Sigmoid colon (tissue), 4 donors: ENCODE measurements at regions not wholly inside any gene's neighbourhood (a gene's known extent, or its start where the extent isn't known, plus 50 kb on each side); places are given as distances from the start of the nearest gene placed in this dataset.
"Not testable (repeated sequence)": the region's sequence is repeated elsewhere in the genome, so short reads cannot be mapped to it uniquely, and the experiment has no call there.

Experiments
- EP300 ChIP-seq, 4 donors: sonication (generic); formaldehyde crosslinking; IDR thresholded peaks; one replicate each; pipeline ENCODE4 v1.6.1; 2017; ENCODE audit warnings: antibody characterized with exemption in 4 of 4
- POLR2A ChIP-seq, 2 donors: fragments of 450-650 bp; IDR thresholded peaks; one replicate each; pipeline ENCODE4 v1.6.1; 2016; ENCODE audit warnings: antibody characterized with exemption in 2 of 2, mild to moderate bottlenecking in 2 of 2, moderate library complexity in 2 of 2
- POLR2AphosphoS5 ChIP-seq, 4 donors: sonication (generic); formaldehyde crosslinking; IDR thresholded peaks; one replicate each; pipeline ENCODE4 v1.6.1; 2017; ENCODE audit warnings: antibody characterized with exemption in 4 of 4
- TF ChIP-seq, protein P1 (sequence below), 4 experiments: fragments of 450-650 bp in 3 of 4; fragments of 200-600 bp in 1 of 4; IDR thresholded peaks; one replicate each; pipeline ENCODE4 v1.5.1; 2016 to 2019; ENCODE audit warnings: antibody characterized with exemption in 4 of 4, mild to moderate bottlenecking in 3 of 4, moderate library complexity in 2 of 4

DNA sequence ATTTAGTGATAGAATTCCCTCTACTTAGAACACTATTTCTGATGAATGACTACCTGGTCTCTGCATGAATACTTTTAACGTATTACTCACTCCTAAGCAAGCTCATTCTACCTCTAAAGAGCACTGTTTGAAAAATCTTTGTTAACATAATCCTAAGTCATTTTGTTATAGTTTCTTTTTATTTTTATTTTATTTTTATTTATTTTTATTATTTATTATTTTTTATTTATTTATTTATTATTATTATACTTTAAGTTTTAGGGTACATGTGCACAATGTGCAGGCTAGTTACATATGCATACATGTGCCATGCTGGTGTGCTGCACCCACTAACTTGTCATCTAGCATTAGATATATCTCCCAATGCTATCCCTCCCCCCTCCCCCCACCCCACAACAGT is 99.6 kb downstream of the SMPDL3A start:
- TF ChIP-seq, protein P1, sequence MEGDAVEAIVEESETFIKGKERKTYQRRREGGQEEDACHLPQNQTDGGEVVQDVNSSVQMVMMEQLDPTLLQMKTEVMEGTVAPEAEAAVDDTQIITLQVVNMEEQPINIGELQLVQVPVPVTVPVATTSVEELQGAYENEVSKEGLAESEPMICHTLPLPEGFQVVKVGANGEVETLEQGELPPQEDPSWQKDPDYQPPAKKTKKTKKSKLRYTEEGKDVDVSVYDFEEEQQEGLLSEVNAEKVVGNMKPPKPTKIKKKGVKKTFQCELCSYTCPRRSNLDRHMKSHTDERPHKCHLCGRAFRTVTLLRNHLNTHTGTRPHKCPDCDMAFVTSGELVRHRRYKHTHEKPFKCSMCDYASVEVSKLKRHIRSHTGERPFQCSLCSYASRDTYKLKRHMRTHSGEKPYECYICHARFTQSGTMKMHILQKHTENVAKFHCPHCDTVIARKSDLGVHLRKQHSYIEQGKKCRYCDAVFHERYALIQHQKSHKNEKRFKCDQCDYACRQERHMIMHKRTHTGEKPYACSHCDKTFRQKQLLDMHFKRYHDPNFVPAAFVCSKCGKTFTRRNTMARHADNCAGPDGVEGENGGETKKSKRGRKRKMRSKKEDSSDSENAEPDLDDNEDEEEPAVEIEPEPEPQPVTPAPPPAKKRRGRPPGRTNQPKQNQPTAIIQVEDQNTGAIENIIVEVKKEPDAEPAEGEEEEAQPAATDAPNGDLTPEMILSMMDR (IDR thresholded peaks at IDR 0.05) = not testable (repeated sequence)
- not testable (repeated sequence) for TF ChIP-seq POLR2A, EP300, POLR2AphosphoS5 (IDR thresholded peaks at IDR 0.05)
